ENCODE measurements at regions not wholly inside any gene's neighbourhood (a gene's known extent, or its start where the extent isn't known, plus 50 kb on each side); places are given as distances from the start of the nearest gene placed in this dataset.

- TF ChIP-seq CTCF (conservative IDR thresholded peaks at IDR 0.05 in 1 of 2, IDR thresholded peaks at IDR 0.05 in 1 of 2; ENCODE audit: extremely low read depth in 1 of 2, insufficient read depth in 1 of 2, low read depth in 1 of 2, low read length in 2 of 2) (no peak), EZH2 (IDR thresholded peaks at IDR 0.05; ENCODE audit: borderline replicate concordance, low read length) (no peak)
These were observed 146.0 kb upstream of the ZWINT start for GRCh38 chr10:56507033-56507432.
